IMR-90 (cell line): ENCODE measurements at regions not wholly inside any gene's neighbourhood (a gene's known extent, or its start where the extent isn't known, plus 50 kb on each side); places are given as distances from the start of the nearest gene placed in this dataset.

Source experiments
- ATAC-seq: fragments of 200-7000 bp; cut with Tn5 transposase; 2 replicates; pipeline ENCODE4 v1.9.1; 2020; ENCODE audit warnings: low read depth, mild to moderate bottlenecking, moderate library complexity
- BruUV-seq: library from RNA; stranded (reverse); fragments of 400-500 nt; replicated peaks from 2 replicates; lab custom pipeline; 2021; lab: Mats Ljungman, UMichigan
- CTCF ChIA-PET: fragments of 300-600 bp; formaldehyde crosslinking; extraction: SDS; loops from one replicate; lab custom pipeline; 2021; ENCODE audit warnings: antibody characterized with exemption; lab: Yijun Ruan, JAX
- POLR2A ChIA-PET: fragments of 300-600 bp; sonication (Branson Sonifier 250); formaldehyde crosslinking; loops from one replicate; lab custom pipeline; 2022; ENCODE audit warnings: antibody characterized with exemption; ENCODE audit not compliant: unreplicated experiment; lab: Charles Lee
- DNase-seq: peaks from one replicate; pipeline ENCODE4 v3.0.0; 2013
- H2AFZ ChIP-seq: replicated peaks from 2 replicates; pipeline ENCODE3; 2013; ENCODE audit warnings: low read length, mild to moderate bottlenecking; ENCODE audit not compliant: poor library complexity
- H2AK5ac ChIP-seq: 2 replicates; pipeline ENCODE4 v1.6.1; 2013; ENCODE audit warnings: low read depth, low read length, inconsistent platforms
- H2AK9ac ChIP-seq: replicated peaks from 2 replicates; pipeline ENCODE3; 2013; ENCODE audit warnings: mild to moderate bottlenecking, low read depth, low read length, moderate library complexity; ENCODE audit not compliant: poor library complexity
- H2BK120ac ChIP-seq: 2 replicates; pipeline ENCODE4 v1.6.1; 2013; ENCODE audit warnings: low read depth, low read length, inconsistent platforms
- H2BK15ac ChIP-seq: 3 replicates; pipeline ENCODE4 v1.6.1; 2013; ENCODE audit warnings: low read depth, low read length, inconsistent platforms
- H2BK20ac ChIP-seq: 2 replicates; pipeline ENCODE4 v1.6.1; 2013; ENCODE audit warnings: low read depth, mild to moderate bottlenecking, inconsistent platforms, low read length, moderate library complexity
- H2BK5ac ChIP-seq: 2 replicates; pipeline ENCODE4 v1.6.1; 2013; ENCODE audit warnings: mild to moderate bottlenecking, low read depth, low read length, inconsistent platforms; ENCODE audit not compliant: poor library complexity, severe bottlenecking
- H3K14ac ChIP-seq: replicated peaks from 2 replicates; pipeline ENCODE4 v1.6.1; 2013; ENCODE audit warnings: low read depth, low read length, inconsistent platforms
- H3K18ac ChIP-seq: 2 replicates; pipeline ENCODE4 v1.6.1; 2013; ENCODE audit warnings: low read depth, low read length, control low read depth
- H3K23ac ChIP-seq: 2 replicates; pipeline ENCODE4 v1.6.1; 2013; ENCODE audit warnings: low read depth, low read length, inconsistent platforms
- H3K27ac ChIP-seq: 2 replicates; pipeline ENCODE4 v1.5.1; 2013; ENCODE audit warnings: mild to moderate bottlenecking, control low read depth, low read length; ENCODE audit not compliant: insufficient read depth
- H3K27me3 ChIP-seq: 2 replicates; pipeline ENCODE4 v1.6.1; 2013; ENCODE audit warnings: low read length; ENCODE audit not compliant: control insufficient read depth, insufficient read depth
- H3K36me3 ChIP-seq: 2 replicates; pipeline ENCODE4 v1.6.1; 2013; ENCODE audit warnings: low read length, mixed read lengths; ENCODE audit not compliant: control insufficient read depth, insufficient read depth
- H3K4ac ChIP-seq: 2 replicates; pipeline ENCODE4 v1.6.1; 2013; ENCODE audit warnings: low read depth, low read length, inconsistent platforms
- H3K4me1 ChIP-seq: 2 replicates; pipeline ENCODE4 v1.6.1; 2013; ENCODE audit warnings: low read length, mixed read lengths; ENCODE audit not compliant: control insufficient read depth, insufficient read depth
- H3K4me2 ChIP-seq: 2 replicates; pipeline ENCODE4 v1.6.1; 2013; ENCODE audit warnings: low read depth, mild to moderate bottlenecking, control low read depth, low read length, moderate library complexity
- H3K4me3 ChIP-seq: 2 replicates; pipeline ENCODE4 v1.5.1; 2013; ENCODE audit warnings: low read depth, mild to moderate bottlenecking, control low read depth, low read length, moderate library complexity; ENCODE audit not compliant: insufficient read depth
- H3K56ac ChIP-seq: 2 replicates; pipeline ENCODE4 v1.6.1; 2013; ENCODE audit warnings: low read length, inconsistent platforms; ENCODE audit not compliant: insufficient read depth; ENCODE audit errors: extremely low read depth
- H3K79me1 ChIP-seq, 2 experiments: 2 replicates each; pipeline ENCODE4 v1.6.1; 2013; ENCODE audit warnings: low read length in 2 of 2, inconsistent platforms in 1 of 2, low read depth in 1 of 2
- H3K9ac ChIP-seq: 2 replicates; pipeline ENCODE4 v1.6.1; 2013; ENCODE audit warnings: low read depth, low read length, control low read depth
- H3K9me1 ChIP-seq: 2 replicates; pipeline ENCODE4 v1.6.1; 2013; ENCODE audit warnings: low read length, inconsistent platforms; ENCODE audit not compliant: insufficient read depth
- H3K9me3 ChIP-seq: 2 replicates; pipeline ENCODE4 v1.6.1; 2013; ENCODE audit warnings: low read length; ENCODE audit not compliant: control insufficient read depth, insufficient read depth
- H4K20me1 ChIP-seq: 2 replicates; pipeline ENCODE4 v1.6.1; 2013; ENCODE audit warnings: low read length, inconsistent platforms; ENCODE audit not compliant: insufficient read depth
- H4K5ac ChIP-seq: 2 replicates; pipeline ENCODE4 v1.6.1; 2013; ENCODE audit warnings: mild to moderate bottlenecking, low read depth, low read length, control low read depth
- H4K8ac ChIP-seq, 2 experiments: 2 replicates each; pipeline ENCODE4 v1.6.1; 2013; ENCODE audit warnings: low read depth in 2 of 2, low read length in 2 of 2, control low read depth in 1 of 2, inconsistent platforms in 1 of 2
- H4K91ac ChIP-seq: 2 replicates; pipeline ENCODE4 v1.6.1; 2013; ENCODE audit warnings: low read depth, low read length, inconsistent platforms; ENCODE audit not compliant: insufficient read depth
- BHLHE40 ChIP-seq: fragments of 150-350 bp; IDR thresholded peaks from 2 replicates; pipeline ENCODE4 v1.6.1; 2016; ENCODE audit warnings: mild to moderate bottlenecking, low read depth, low read length
- CEBPB ChIP-seq: IDR thresholded peaks from 2 replicates; pipeline ENCODE4 v1.6.1; 2012; ENCODE audit warnings: low read depth, low read length, improper control_type of control experiment
- FOS ChIP-seq: fragments of 150-350 bp; IDR thresholded peaks from 2 replicates; pipeline ENCODE4 v1.6.1; 2016; ENCODE audit warnings: low read depth, low read length
- MAFK ChIP-seq: IDR thresholded peaks from 2 replicates; pipeline ENCODE4 v1.6.1; 2012; ENCODE audit warnings: low read depth, low read length, improper control_type of control experiment
- MAZ ChIP-seq: IDR thresholded peaks from 2 replicates; pipeline ENCODE4 v1.6.1; 2012; ENCODE audit warnings: low read depth, mild to moderate bottlenecking, low read length, improper control_type of control experiment, moderate library complexity, borderline replicate concordance
- MXI1 ChIP-seq: IDR thresholded peaks from 2 replicates; pipeline ENCODE4 v1.6.1; 2012; ENCODE audit warnings: low read depth, mild to moderate bottlenecking, low read length, moderate library complexity, borderline replicate concordance
- NFE2L2 ChIP-seq: fragments of 150-350 bp; IDR thresholded peaks from 2 replicates; pipeline ENCODE4 v1.6.1; 2016; ENCODE audit warnings: low read depth, mild to moderate bottlenecking, low read length
- POLR2A ChIP-seq: IDR thresholded peaks from 2 replicates; pipeline ENCODE4 v1.6.1; 2012; ENCODE audit warnings: mild to moderate bottlenecking, low read depth, low read length
- RAD21 ChIP-seq: IDR thresholded peaks from 2 replicates; pipeline ENCODE4 v1.6.1; 2012; ENCODE audit warnings: low read length, improper control_type of control experiment
- RCOR1 ChIP-seq: IDR thresholded peaks from 2 replicates; pipeline ENCODE4 v1.6.1; 2012; ENCODE audit warnings: mild to moderate bottlenecking, low read length, improper control_type of control experiment; ENCODE audit not compliant: insufficient replicate concordance
- RFX5 ChIP-seq: IDR thresholded peaks from 2 replicates; pipeline ENCODE4 v1.8.0; 2012; ENCODE audit warnings: low read depth, mild to moderate bottlenecking, low read length, moderate library complexity
- SMC3 ChIP-seq: fragments of 150-350 bp; IDR thresholded peaks from 2 replicates; pipeline ENCODE4 v1.6.1; 2016; ENCODE audit warnings: low read depth, mild to moderate bottlenecking, antibody characterized with exemption, low read length, moderate library complexity
- WGBS, 2 experiments: methylation state at CpG; one replicate each; pipeline versions ENCODE4 v1.1.5 to v1.1.7; 2013; ENCODE audit warnings: missing lambda C conversion rate in 2 of 2; ENCODE audit not compliant: insufficient read length in 1 of 2; ENCODE audit errors: extremely low coverage in 2 of 2; 5-methylcytosine and 5-hydroxymethylcytosine counted together
- dilution Hi-C: fragments of 300-500 bp; cut with HindIII; formaldehyde crosslinking; loops from one replicate; pipeline ENCODE4 v1.14.3; 2018; ENCODE audit warnings: low sequenced_read_pairs; ENCODE audit not compliant: unreplicated experiment
- in situ Hi-C: fragments of 300-500 bp; cut with MboI; formaldehyde crosslinking; loops from 3 replicates; pipeline ENCODE4 v1.14.3; 2019; ENCODE audit warnings: low sequenced_read_pairs, inconsistent platforms, mixed read lengths
- intact Hi-C: fragments of 100-400 bp; cut with micrococcal nuclease; formaldehyde crosslinking; loops from 2 replicates; pipeline ENCODE4 v1.10.0; 2022
- TF ChIP-seq, protein P1 (sequence below): conservative IDR thresholded peaks from 2 replicates; pipeline ENCODE4 v1.5.1; 2012; ENCODE audit warnings: mild to moderate bottlenecking, low read depth, low read length, improper control_type of control experiment
- TF ChIP-seq, protein P2 (sequence below): fragments of 150-350 bp; IDR thresholded peaks from 2 replicates; pipeline ENCODE4 v1.6.1; 2017; ENCODE audit warnings: mild to moderate bottlenecking, antibody characterized with exemption, low read length, low read depth
- TF ChIP-seq, protein P3 (sequence below): fragments of 150-350 bp; IDR thresholded peaks from 2 replicates; pipeline ENCODE4 v1.6.1; 2016; ENCODE audit warnings: low read depth, mild to moderate bottlenecking, low read length, moderate library complexity, borderline replicate concordance

DNA sequence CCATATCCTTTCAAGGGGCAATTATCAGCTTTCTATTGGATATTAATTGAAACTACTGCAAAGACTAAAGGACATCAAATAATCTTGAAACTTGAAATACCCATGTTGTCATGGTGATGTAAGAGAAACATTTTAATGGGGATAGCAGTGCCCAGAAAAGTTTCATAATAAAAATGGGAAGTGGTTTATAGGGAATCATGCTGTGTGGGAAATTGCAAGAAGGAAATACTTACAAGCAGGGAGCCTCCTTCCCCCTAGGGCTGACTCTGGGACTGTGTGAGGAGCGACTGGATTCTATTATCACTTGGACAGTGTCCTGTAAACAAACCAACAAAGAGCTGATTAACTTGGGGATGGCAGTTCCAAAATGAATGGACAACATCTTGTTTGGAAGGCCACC lies 1393.1 kb upstream of the GOT2 start:
- Histone ChIP-seq H2AFZ (no peak overlapping the region), H3K18ac (no peak overlapping the region), H3K4me3 (no peak overlapping the region), H4K5ac (no peak overlapping the region), H2BK15ac (no peak overlapping the region), H2BK120ac (no peak overlapping the region), H3K4me1 (no peaks in the 10 kb centered on the region), H3K14ac (no peak overlapping the region), H4K8ac (no peak overlapping the region), H3K9me3 (peaks cover 7% of the 10 kb centered on the region; the same call in 1 of the 2 replicates), H2BK20ac (no peak overlapping the region), H2AK5ac (no peak overlapping the region), H3K4me2 (no peak overlapping the region), H3K27me3 (no peaks in the 10 kb centered on the region), H2AK9ac (no peak overlapping the region), H4K91ac (no peak overlapping the region), H4K20me1 (no peaks in the 10 kb centered on the region), H3K23ac (no peak overlapping the region), H3K4ac (no peak overlapping the region), H3K36me3 (no peaks in the 10 kb centered on the region), H3K9ac (no peak overlapping the region), H3K79me1 (no peaks in the 10 kb centered on the region), H3K56ac (no peak overlapping the region), H3K27ac (no peak overlapping the region), H3K9me1 (no peaks in the 10 kb centered on the region), H2BK5ac (no peak overlapping the region)
- WGBS, 2 experiments: no CpG with 5 or more reads among the region's 1 CpG
- in situ Hi-C loops (no loop called here), dilution Hi-C loops (no loop called here), intact Hi-C loops (no loop called here)
- ChIA-PET POLR2A (no interaction called here), CTCF (no interaction called here)
- no TSS peak for BruUV-seq
- TF ChIP-seq FOS (no peak), POLR2A (no peak), CEBPB (no peak), MXI1 (no peak), BHLHE40 (no peak), NFE2L2 (no peak), RAD21 (no peak), SMC3 (no peak), MAZ (no peak), RFX5 (no peak), RCOR1 (no peak), MAFK (no peak)
- TF ChIP-seq, protein P1, sequence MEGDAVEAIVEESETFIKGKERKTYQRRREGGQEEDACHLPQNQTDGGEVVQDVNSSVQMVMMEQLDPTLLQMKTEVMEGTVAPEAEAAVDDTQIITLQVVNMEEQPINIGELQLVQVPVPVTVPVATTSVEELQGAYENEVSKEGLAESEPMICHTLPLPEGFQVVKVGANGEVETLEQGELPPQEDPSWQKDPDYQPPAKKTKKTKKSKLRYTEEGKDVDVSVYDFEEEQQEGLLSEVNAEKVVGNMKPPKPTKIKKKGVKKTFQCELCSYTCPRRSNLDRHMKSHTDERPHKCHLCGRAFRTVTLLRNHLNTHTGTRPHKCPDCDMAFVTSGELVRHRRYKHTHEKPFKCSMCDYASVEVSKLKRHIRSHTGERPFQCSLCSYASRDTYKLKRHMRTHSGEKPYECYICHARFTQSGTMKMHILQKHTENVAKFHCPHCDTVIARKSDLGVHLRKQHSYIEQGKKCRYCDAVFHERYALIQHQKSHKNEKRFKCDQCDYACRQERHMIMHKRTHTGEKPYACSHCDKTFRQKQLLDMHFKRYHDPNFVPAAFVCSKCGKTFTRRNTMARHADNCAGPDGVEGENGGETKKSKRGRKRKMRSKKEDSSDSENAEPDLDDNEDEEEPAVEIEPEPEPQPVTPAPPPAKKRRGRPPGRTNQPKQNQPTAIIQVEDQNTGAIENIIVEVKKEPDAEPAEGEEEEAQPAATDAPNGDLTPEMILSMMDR: no peak
- TF ChIP-seq, protein P2, sequence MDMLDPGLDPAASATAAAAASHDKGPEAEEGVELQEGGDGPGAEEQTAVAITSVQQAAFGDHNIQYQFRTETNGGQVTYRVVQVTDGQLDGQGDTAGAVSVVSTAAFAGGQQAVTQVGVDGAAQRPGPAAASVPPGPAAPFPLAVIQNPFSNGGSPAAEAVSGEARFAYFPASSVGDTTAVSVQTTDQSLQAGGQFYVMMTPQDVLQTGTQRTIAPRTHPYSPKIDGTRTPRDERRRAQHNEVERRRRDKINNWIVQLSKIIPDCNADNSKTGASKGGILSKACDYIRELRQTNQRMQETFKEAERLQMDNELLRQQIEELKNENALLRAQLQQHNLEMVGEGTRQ: no peak
- TF ChIP-seq, protein P3, sequence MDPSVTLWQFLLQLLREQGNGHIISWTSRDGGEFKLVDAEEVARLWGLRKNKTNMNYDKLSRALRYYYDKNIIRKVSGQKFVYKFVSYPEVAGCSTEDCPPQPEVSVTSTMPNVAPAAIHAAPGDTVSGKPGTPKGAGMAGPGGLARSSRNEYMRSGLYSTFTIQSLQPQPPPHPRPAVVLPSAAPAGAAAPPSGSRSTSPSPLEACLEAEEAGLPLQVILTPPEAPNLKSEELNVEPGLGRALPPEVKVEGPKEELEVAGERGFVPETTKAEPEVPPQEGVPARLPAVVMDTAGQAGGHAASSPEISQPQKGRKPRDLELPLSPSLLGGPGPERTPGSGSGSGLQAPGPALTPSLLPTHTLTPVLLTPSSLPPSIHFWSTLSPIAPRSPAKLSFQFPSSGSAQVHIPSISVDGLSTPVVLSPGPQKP: no peak
- no peak for DNase-seq
- ATAC-seq: no peak
